CD4-positive, alpha-beta T cell treated with Interleukin-17A for 4 hours (primary cell): ENCODE measurements at regions not wholly inside any gene's neighbourhood (a gene's known extent, or its start where the extent isn't known, plus 50 kb on each side); places are given as distances from the start of the nearest gene placed in this dataset.
A peak's percentile ranks its signal among the peaks of the same experiment; 100 is the strongest.

Experiments
- DNase-seq: peaks from one replicate; pipeline ENCODE4 v3.0.0-alpha.2; 2020; ENCODE audit warnings: mixed read lengths

GRCh38 chr16:73204359-73205152, 156.6 kb upstream of the ZFHX3 start:
- DNase-seq, result no peak

- DNase-seq, result no peak
Measured at GRCh38 chr16:73202161-73202729, 154.3 kb upstream of the ZFHX3 start.

GRCh38 chr16:73199214-73199613, 151.3 kb upstream of the ZFHX3 start:
- DNase-seq, result no peak

- DNase-seq, result no peak
Measured at GRCh38 chr16:73198481-73198880, 150.6 kb upstream of the ZFHX3 start.

- no peak for DNase-seq
Measured at GRCh38 chr16:73197598-73197997, 149.7 kb upstream of the ZFHX3 start.

GRCh38 chr16:73196670-73197069, 148.7 kb upstream of the ZFHX3 start:
- peak; percentile 34 for DNase-seq

DNA sequence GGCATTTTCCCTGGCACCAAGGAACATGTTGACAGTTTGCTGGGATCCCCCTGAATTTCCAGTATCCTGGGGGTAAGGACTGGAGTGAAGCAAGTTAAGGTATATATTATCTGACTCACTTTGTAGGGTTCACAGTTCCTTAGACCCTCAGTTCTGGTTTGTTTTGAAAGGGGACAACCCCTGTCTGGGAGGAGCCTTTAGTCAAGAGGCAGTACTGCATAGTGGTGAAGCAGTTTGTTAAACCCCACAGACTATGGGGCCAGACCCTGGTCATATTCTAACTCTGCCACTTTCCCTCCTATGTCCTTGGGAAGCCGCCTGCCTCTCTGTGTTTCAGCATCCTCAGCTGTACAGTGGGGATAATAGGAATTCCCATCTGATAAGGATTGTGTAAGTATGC, 145.5 kb upstream of the ZFHX3 start:
- no peak for DNase-seq

GRCh38 chr16:73192232-73192894, 144.4 kb upstream of the ZFHX3 start:
- DNase-seq, result no peak

DNA sequence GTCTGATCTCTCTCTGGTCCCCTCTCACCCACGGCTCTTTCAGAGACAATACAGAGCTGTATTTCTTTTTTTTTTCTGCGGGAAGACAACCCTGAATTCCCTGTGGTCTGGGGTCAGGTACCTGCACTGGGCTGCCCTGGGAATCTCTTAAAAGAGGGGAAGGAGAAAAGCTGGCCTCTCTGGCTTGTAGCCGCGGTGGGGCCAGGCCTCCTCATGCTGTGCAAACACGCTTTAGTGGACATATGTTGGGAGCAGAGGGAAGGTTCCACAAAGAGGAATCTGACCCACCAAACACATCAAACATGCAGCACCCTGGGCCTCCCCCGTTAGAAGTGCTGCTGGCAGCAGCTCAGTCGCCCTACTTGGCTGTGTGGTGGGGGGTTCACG, 143.7 kb upstream of the ZFHX3 start:
- DNase-seq, result no peak

DNA sequence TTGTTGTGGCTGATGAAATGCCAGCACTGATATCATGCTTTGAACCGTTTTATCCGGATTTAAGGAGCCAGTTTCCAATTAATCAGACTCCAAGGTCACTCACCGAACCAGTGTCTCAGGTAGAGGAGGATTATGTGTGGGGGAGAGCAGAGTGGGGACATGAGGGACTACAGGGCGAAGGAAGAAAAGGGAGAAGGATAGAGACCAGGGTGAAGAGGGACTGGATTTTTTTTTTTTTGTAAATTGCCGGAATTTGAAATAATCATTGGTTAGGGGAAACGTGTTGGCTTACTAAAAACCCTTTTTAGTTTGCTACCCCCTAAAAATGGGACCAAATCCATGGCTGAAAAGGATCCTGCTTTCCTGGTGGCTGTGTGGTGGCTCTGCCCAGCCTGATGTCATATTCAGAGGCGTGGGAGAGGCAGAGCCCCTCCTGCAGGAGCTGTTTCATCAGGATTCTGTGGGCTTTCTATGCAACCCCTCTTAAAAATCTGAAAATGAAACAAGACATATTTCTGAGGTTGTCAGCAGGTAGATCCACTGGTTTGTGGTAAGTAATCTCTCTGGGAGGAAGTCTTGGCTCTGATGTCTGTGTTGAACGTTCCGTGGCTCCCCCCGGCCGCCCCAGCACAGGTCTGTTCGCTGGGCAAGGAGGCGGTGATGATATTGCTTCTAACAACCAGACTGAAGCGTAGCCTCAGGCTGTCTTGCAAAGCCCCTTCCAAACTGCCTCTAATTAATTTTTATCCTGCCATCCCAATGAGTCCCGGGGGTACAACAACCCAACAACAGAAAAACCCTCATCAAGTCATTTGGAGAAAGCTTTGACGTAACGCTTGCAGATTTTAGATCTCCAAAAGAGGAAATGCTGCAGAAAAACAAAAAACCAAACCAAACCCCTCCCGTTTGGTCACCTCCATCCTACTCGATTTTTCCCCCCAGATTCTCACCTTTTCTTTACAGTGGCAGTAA, 143.0 kb upstream of the ZFHX3 start:
- no peak for DNase-seq

GRCh38 chr16:73190256-73190655, 142.3 kb upstream of the ZFHX3 start:
- DNase-seq, result no peak

- DNase-seq, result no peak
Measured at GRCh38 chr16:73189136-73189535, 141.2 kb upstream of the ZFHX3 start.

GRCh38 chr16:73186752-73187601, 139.0 kb upstream of the ZFHX3 start:
- no peak for DNase-seq

DNA sequence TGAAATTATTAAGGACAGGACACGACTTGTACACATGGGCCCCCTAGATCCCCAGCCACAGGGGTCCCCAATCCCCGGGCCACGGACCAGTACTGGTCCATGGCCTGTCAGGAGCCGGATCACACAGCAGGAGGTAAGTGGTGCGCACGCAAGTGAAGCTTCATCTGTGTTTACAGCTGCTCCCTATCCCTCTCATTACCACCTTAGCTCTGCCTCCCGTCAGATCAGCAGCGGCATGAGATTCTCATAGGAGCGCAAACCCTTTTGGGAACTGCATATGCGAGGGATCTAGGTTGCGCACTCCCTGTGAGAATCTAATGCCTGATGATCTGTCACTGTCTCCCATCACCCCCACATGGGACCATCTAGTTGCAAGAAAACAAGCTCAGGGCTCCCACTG, 137.8 kb upstream of the ZFHX3 start:
- no peak for DNase-seq

DNA sequence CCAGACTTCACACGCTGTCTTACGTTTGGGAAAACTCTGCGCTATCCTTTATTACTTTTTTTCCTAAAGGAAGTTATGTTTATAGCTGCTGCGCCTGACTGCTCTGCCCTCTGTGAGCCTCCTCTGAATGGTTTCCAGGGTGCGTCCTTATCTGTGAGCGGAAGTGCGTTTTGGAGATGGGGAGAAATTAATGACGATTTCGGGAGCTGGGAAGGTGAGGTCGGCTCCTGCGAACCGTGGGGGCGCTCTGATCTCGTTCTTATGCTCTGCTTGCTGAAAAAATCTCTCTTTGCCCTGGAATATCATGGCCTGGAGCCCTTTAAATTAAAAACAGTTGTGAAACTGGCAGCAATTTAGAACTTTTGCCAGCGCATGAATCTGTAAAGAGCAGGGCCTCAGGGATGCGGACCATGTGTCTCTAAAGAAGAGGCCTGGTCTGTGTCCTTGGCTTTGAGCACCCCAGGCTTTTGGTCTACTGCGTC, 135.7 kb upstream of the ZFHX3 start:
- no peak for DNase-seq

DNA sequence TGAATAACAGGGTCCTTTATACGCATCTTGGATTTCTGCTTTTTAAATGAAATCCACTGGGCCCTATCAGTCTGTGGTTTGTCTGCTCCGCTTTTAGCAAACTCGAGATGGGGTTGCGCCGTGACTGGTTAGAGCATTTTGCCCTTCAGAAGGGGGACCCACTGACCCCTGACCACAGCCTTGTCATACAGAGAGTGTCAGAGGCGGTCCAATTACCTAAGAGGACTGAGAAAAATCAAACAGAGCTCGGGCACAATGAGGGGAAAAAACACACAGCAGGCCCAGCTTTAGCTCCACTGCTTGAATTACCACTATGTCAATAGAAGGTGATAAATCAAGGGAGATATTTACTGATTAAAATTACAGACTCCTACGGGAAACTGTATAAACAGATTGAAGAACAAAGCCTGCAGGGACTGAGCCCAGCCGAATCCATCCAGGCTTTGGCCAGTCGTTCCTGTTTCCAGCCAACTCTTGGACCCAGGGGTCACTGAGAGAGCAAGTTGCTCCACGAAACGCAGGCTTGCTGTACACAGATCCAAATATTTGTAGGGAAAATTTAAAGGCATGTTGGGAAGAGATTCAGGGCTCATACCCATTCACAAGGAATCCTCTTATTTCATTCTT, 131.9 kb upstream of the ZFHX3 start:
- no peak for DNase-seq

DNA sequence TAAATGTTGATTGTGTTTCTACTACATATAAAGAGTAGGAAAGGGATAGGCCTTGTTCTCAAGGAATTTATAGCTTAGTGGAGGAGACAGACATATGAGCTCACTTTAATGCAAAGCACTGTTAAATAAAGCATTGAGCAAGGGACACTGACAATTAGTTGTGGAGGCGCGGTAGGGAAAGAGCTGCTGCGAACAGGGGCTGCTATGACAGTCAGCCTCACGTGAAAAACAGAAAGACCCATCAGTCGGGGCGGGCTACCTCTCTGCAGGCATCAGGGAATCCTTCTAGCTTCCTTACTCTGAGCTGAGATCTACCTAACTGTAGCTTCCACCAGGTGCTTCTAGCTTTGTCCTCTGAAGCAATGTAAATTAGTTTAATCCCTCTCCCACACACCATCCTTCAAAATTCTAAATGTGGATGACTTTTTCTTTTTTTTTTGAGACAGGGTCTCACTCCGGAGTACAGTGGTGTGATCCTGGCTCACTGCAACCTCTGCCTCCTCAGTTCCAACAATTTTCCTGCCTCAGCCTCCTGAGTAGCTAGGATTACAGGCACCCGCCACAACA, 129.9 kb upstream of the ZFHX3 start:
- DNase-seq, result no peak

DNA sequence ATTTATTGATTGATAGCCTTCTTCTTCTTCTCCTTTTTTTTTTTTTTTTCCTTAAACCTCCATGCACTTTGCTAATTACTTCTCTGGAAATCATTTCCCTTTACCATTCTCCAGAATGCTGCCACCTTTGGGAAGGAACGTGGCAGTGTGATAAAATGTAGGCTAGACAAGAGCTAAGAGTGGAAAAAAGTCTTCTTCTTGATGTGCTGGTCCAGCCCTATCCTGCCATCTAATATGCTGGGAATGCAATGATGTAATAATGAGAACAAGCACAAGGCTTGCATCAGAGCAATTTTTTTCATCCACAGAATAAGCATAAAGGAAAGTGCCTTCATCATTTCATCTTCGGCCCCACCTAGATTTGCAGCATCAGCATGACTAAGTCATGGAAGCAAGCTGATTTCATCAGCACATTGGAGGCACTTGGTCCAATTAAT, 128.7 kb upstream of the ZFHX3 start:
- no peak for DNase-seq

GRCh38 chr16:73172973-73173709, 125.2 kb upstream of the ZFHX3 start:
- DNase-seq, result no peak
